CD14-positive monocyte (primary cell): ENCODE measurements at regions not wholly inside any gene's neighbourhood (a gene's known extent, or its start where the extent isn't known, plus 50 kb on each side); places are given as distances from the start of the nearest gene placed in this dataset.

ENCODE experiments used
- DNase-seq, 3 donors: peaks; one replicate each; pipeline ENCODE4 v3.0.0-alpha.2; 2011 to 2022
- H2AFZ ChIP-seq: 2 replicates; pipeline ENCODE4 v1.6.0; 2012; ENCODE audit warnings: mild to moderate bottlenecking, low read depth, low read length, inconsistent platforms; ENCODE audit not compliant: insufficient read depth, poor library complexity, severe bottlenecking
- H3K27ac ChIP-seq, 2 donors: 1 replicate in 1 of 2; 2 replicates in 1 of 2; pipeline ENCODE4 v1.5.1; 2012 to 2013; ENCODE audit warnings: low read length in 2 of 2, control low read depth in 1 of 2, inconsistent platforms in 1 of 2, low read depth in 1 of 2, mild to moderate bottlenecking in 1 of 2
- H3K27me3 ChIP-seq, 2 donors: one replicate each; pipeline versions ENCODE4 v1.6.0 to v1.6.1; 2011 to 2013; ENCODE audit warnings: low read length in 2 of 2; ENCODE audit not compliant: control insufficient read depth in 2 of 2, insufficient read depth in 2 of 2
- H3K36me3 ChIP-seq, 2 donors: replicated peaks in 1 of 2; 1 replicate in 1 of 2; 2 replicates in 1 of 2; pipeline versions ENCODE4 v1.5.1 to v1.6.1; 2012 to 2013; ENCODE audit warnings: low read length in 2 of 2, control low read depth in 1 of 2, inconsistent platforms in 1 of 2, mild to moderate bottlenecking in 1 of 2; ENCODE audit not compliant: insufficient read depth in 2 of 2, control insufficient read depth in 1 of 2
- H3K4me1 ChIP-seq, 2 donors: 1 replicate in 1 of 2; 2 replicates in 1 of 2; pipeline versions ENCODE4 v1.5.1 to v1.6.1; 2012 to 2013; ENCODE audit warnings: low read length in 2 of 2, control low read depth in 1 of 2, inconsistent platforms in 1 of 2, mild to moderate bottlenecking in 1 of 2, moderate library complexity in 1 of 2; ENCODE audit not compliant: insufficient read depth in 2 of 2, control insufficient read depth in 1 of 2
- H3K4me2 ChIP-seq: replicated peaks from 2 replicates; pipeline ENCODE3; 2012; ENCODE audit warnings: low read length, moderate library complexity, mild to moderate bottlenecking; ENCODE audit not compliant: poor library complexity, severe bottlenecking; ENCODE audit errors: extremely low read depth
- H3K4me3 ChIP-seq, 3 experiments: fragments of 200-600 bp in 1 of 3; sonication (generic) in 1 of 3; replicated peaks in 1 of 3; 1 replicate in 2 of 3; 2 replicates in 1 of 3; pipeline ENCODE4 v1.5.1; 2011 to 2013; ENCODE audit warnings: low read length in 3 of 3, mild to moderate bottlenecking in 3 of 3, control low read depth in 2 of 3, low read depth in 2 of 3, inconsistent platforms in 1 of 3, moderate library complexity in 1 of 3
- H3K79me2 ChIP-seq: 2 replicates; pipeline ENCODE4 v1.6.0; 2012; ENCODE audit warnings: mild to moderate bottlenecking, control low read depth, inconsistent platforms, low read length, moderate library complexity; ENCODE audit not compliant: insufficient read depth
- H3K9ac ChIP-seq: 2 replicates; pipeline ENCODE4 v1.6.0; 2017; ENCODE audit warnings: low read length, mild to moderate bottlenecking; ENCODE audit not compliant: insufficient read depth, poor library complexity, severe bottlenecking
- H3K9me3 ChIP-seq, 2 donors: replicated peaks in 1 of 2; 1 replicate in 1 of 2; 2 replicates in 1 of 2; pipeline versions ENCODE4 v1.5.1 to v1.6.1; 2012 to 2013; ENCODE audit warnings: low read length in 2 of 2, control low read depth in 1 of 2; ENCODE audit not compliant: control insufficient read depth in 1 of 2, insufficient read depth in 1 of 2
- H4K20me1 ChIP-seq: 2 replicates; pipeline ENCODE4 v1.6.0; 2012; ENCODE audit warnings: mild to moderate bottlenecking, low read length, control low read depth, moderate library complexity; ENCODE audit not compliant: insufficient read depth
- H3K27ac Mint-ChIP-seq, 7 donors: one replicate each; pipeline ENCODE4 v1.8.0; 2020; ENCODE audit warnings: mild to moderate bottlenecking in 7 of 7, mixed read lengths in 7 of 7, moderate library complexity in 6 of 7, inconsistent platforms in 2 of 7
- H3K27me3 Mint-ChIP-seq, 3 donors: one replicate each; pipeline ENCODE4 v1.8.0; 2021 to 2022; ENCODE audit warnings: low read depth in 3 of 3, mild to moderate bottlenecking in 3 of 3, mixed read lengths in 3 of 3, moderate library complexity in 3 of 3, inconsistent platforms in 1 of 3
- H3K36me3 Mint-ChIP-seq, 2 donors: one replicate each; pipeline ENCODE4 v1.8.0; 2020; ENCODE audit warnings: mixed read lengths in 2 of 2, inconsistent platforms in 1 of 2, mild to moderate bottlenecking in 1 of 2
- H3K4me1 Mint-ChIP-seq: one replicate; pipeline ENCODE4 v1.8.0; 2020; ENCODE audit warnings: mild to moderate bottlenecking, mixed read lengths
- H3K4me3 Mint-ChIP-seq, 2 donors: one replicate each; pipeline ENCODE4 v1.8.0; 2020; ENCODE audit warnings: mild to moderate bottlenecking in 2 of 2, mixed read lengths in 2 of 2, moderate library complexity in 1 of 2
- H3K9me3 Mint-ChIP-seq, 7 donors: one replicate each; pipeline ENCODE4 v1.8.0; 2020 to 2022; ENCODE audit warnings: mixed read lengths in 7 of 7, mild to moderate bottlenecking in 6 of 7, moderate library complexity in 6 of 7, inconsistent platforms in 2 of 7
- CTCF ChIP-seq: fragments of 200-600 bp; IDR thresholded peaks from one replicate; pipeline ENCODE4 v1.8.0; 2022; ENCODE audit warnings: antibody characterized with exemption, mild to moderate bottlenecking
- WGBS: methylation state at CpG from one replicate; pipeline ENCODE4 v1.1.5; 2013; ENCODE audit warnings: missing lambda C conversion rate; ENCODE audit not compliant: insufficient coverage; 5-methylcytosine and 5-hydroxymethylcytosine counted together
- intact Hi-C, 2 donors: fragments of 100-400 bp; cut with micrococcal nuclease; formaldehyde crosslinking; loops; one replicate each; pipeline versions ENCODE4 v1.15.0 to v1.15.1; 2023

- peaks cover 0 to 3% (median 1%) of the 10 kb centered on the region in 7 donors for H3K9me3 Mint-ChIP-seq
- Histone ChIP-seq H3K4me2 (no peak overlapping the region), H3K27me3 (no peaks in the 10 kb centered on the region), H4K20me1 (no peaks in the 10 kb centered on the region), H3K27ac (no peak overlapping the region), H3K4me3 (no peak overlapping the region), H3K9me3 (peaks cover 0 to under 1% of the 10 kb centered on the region in 2 donors), H3K36me3 (no peaks in the 10 kb centered on the region), H3K4me1 (no peaks in the 10 kb centered on the region), H2AFZ (no peak overlapping the region), H3K79me2 (no peaks in the 10 kb centered on the region), H3K9ac (no peak overlapping the region)
- H3K27ac Mint-ChIP-seq: no peak overlapping the region
- peaks cover 0 to 2% (median 0%) of the 10 kb centered on the region in 3 donors for H3K27me3 Mint-ChIP-seq
- TF ChIP-seq CTCF: no peak
- no peak overlapping the region for H3K4me3 Mint-ChIP-seq
- H3K36me3 Mint-ChIP-seq: no peaks in the 10 kb centered on the region
- no peak for DNase-seq
- no peaks in the 10 kb centered on the region for H3K4me1 Mint-ChIP-seq
- intact Hi-C loops: no loop called here
Observed at GRCh38 chr10:56871160-56871668, 510.2 kb upstream of the ZWINT start.

- no peaks in the 10 kb centered on the region for H3K4me1 Mint-ChIP-seq
- no peak overlapping the region for H3K27ac Mint-ChIP-seq
- Histone ChIP-seq H3K79me2 (no peaks in the 10 kb centered on the region), H2AFZ (no peak overlapping the region), H3K4me3 (no peak overlapping the region), H3K27me3 (no peaks in the 10 kb centered on the region), H3K4me1 (no peaks in the 10 kb centered on the region), H3K36me3 (no peaks in the 10 kb centered on the region), H3K4me2 (no peak overlapping the region), H3K27ac (no peak overlapping the region), H3K9me3 (peaks cover 0 to 2% of the 10 kb centered on the region in 2 donors), H3K9ac (no peak overlapping the region), H4K20me1 (no peaks in the 10 kb centered on the region)
- TF ChIP-seq CTCF: no peak
- no peak for DNase-seq
- H3K36me3 Mint-ChIP-seq: no peaks in the 10 kb centered on the region
- H3K4me3 Mint-ChIP-seq: no peak overlapping the region
- H3K27me3 Mint-ChIP-seq: no peaks in the 10 kb centered on the region
- WGBS: no CpG with 5 or more reads among the region's 3 CpGs
- H3K9me3 Mint-ChIP-seq: peaks cover 0 to 2% (median 0%) of the 10 kb centered on the region in 7 donors
- intact Hi-C loops: no loop called here
Observed at GRCh38 chr10:56867236-56867635, 506.2 kb upstream of the ZWINT start.
